ENCODE measurements at regions not wholly inside any gene's neighbourhood (a gene's known extent, or its start where the extent isn't known, plus 50 kb on each side); places are given as distances from the start of the nearest gene placed in this dataset.
A peak's percentile ranks its signal among the peaks of the same experiment; 100 is the strongest.

GRCh38 chr15:47184003-47184907, 533.0 kb upstream of the SEMA6D start (continued):
- TF ChIP-seq KDM4A (IDR thresholded peaks at IDR 0.05; ENCODE audit: low read depth, low read length, severe bottlenecking) (peak; percentile 85), SP4 (IDR thresholded peaks at IDR 0.05; ENCODE audit: low read length) (no peak), KDM1A (IDR thresholded peaks at IDR 0.05; ENCODE audit: borderline replicate concordance, low read length) (0 out of 2 replicates have a peak, but pooled peaks have one; percentile 18)

All from H1 (cell line).